ENCODE measurements at regions not wholly inside any gene's neighbourhood (a gene's known extent, or its start where the extent isn't known, plus 50 kb on each side); places are given as distances from the start of the nearest gene placed in this dataset.

- no peaks in the 10 kb centered on the region for H3K4me1 ChIP-seq (ENCODE audit: control insufficient read depth, insufficient read depth, low read length)
- intact Hi-C loops (cut with micrococcal nuclease; ENCODE audit: unreplicated experiment) = no loop called here
- H3K4me3 ChIP-seq (ENCODE audit: low read depth in 2 of 2, low read length in 2 of 2) = no peak overlapping the region
- H3K27ac ChIP-seq (ENCODE audit: low read length) = no peak overlapping the region
- H3K9me3 ChIP-seq (ENCODE audit: control insufficient read depth, insufficient read depth, low read depth, low read length) = no peaks in the 10 kb centered on the region
- no peaks in the 10 kb centered on the region for H3K27me3 ChIP-seq (ENCODE audit: control insufficient read depth, insufficient read depth, low read length)
- no peak for TF ChIP-seq TCF7L2 (IDR thresholded peaks at IDR 0.05; ENCODE audit: low read depth, low read length)
- TF ChIP-seq CTCF (IDR thresholded peaks at IDR 0.05) = no peak
- TF ChIP-seq POLR2AphosphoS5 (IDR thresholded peaks at IDR 0.05; ENCODE audit: low read depth, low read length) = no peak
- TF ChIP-seq REST (IDR thresholded peaks at IDR 0.05; ENCODE audit: insufficient read depth in 1 of 2, low read depth in 2 of 2, low read length in 1 of 2) = no peak
- no peak for TF ChIP-seq SIN3A (IDR thresholded peaks at IDR 0.05; ENCODE audit: borderline replicate concordance, insufficient read depth, low read depth, low read length)
- CTCF ChIA-PET = no interaction called here
- BruUV-seq (replicated peaks) = no TSS peak
- no peak for DNase-seq (ENCODE audit: low read depth, low spot score)
- in situ Hi-C loops (cut with HindIII; ENCODE audit: low pct_unique_long_range_greater_than_20kb, low sequenced_read_pairs) = no loop called here
- POLR2A ChIA-PET = no interaction called here
- no peak for ATAC-seq
- H3K36me3 ChIP-seq (ENCODE audit: control insufficient read depth, insufficient read depth, low read length) = no peaks in the 10 kb centered on the region
Observed at GRCh38 chr4:20444599-20445337, 193.1 kb downstream of the SLIT2 start.

- ChIA-PET CTCF (no interaction called here), POLR2A (no interaction called here)
- BruUV-seq (replicated peaks) = no TSS peak
- Histone ChIP-seq H3K4me3 (ENCODE audit: low read depth in 2 of 2, low read length in 2 of 2) (no peak overlapping the region), H3K27ac (ENCODE audit: low read length) (no peak overlapping the region), H3K27me3 (ENCODE audit: control insufficient read depth, insufficient read depth, low read length) (no peaks in the 10 kb centered on the region), H3K9me3 (ENCODE audit: control insufficient read depth, insufficient read depth, low read depth, low read length) (no peaks in the 10 kb centered on the region), H3K36me3 (ENCODE audit: control insufficient read depth, insufficient read depth, low read length) (no peaks in the 10 kb centered on the region; the same call in 1 of the 2 replicates), H3K4me1 (ENCODE audit: control insufficient read depth, insufficient read depth, low read length) (no peaks in the 10 kb centered on the region)
- intact Hi-C loops (cut with micrococcal nuclease; ENCODE audit: unreplicated experiment) = no loop called here
- ATAC-seq = no peak
- in situ Hi-C loops (cut with HindIII; ENCODE audit: low pct_unique_long_range_greater_than_20kb, low sequenced_read_pairs) = no loop called here
- TF ChIP-seq REST (IDR thresholded peaks at IDR 0.05; ENCODE audit: insufficient read depth in 1 of 2, low read depth in 2 of 2, low read length in 1 of 2) (no peak), TCF7L2 (IDR thresholded peaks at IDR 0.05; ENCODE audit: low read depth, low read length) (no peak), SIN3A (IDR thresholded peaks at IDR 0.05; ENCODE audit: borderline replicate concordance, insufficient read depth, low read depth, low read length) (no peak), POLR2AphosphoS5 (IDR thresholded peaks at IDR 0.05; ENCODE audit: low read depth, low read length) (no peak), CTCF (IDR thresholded peaks at IDR 0.05) (no peak)
- no peak for DNase-seq (ENCODE audit: low read depth, low spot score)
Observed at GRCh38 chr4:20445933-20446723, 194.4 kb downstream of the SLIT2 start.
